ENCODE measurements at regions not wholly inside any gene's neighbourhood (a gene's known extent, or its start where the extent isn't known, plus 50 kb on each side); places are given as distances from the start of the nearest gene placed in this dataset.
A peak's percentile ranks its signal among the peaks of the same experiment; 100 is the strongest.

GRCh38 chr2:195495351-195495750 lies 161.7 kb upstream of the SLC39A10 start:
- DNase-seq, result no peak

GRCh38 chr2:195494451-195494850 lies 162.6 kb upstream of the SLC39A10 start:
- no peak for DNase-seq

GRCh38 chr2:195493416-195493815 lies 163.6 kb upstream of the SLC39A10 start:
- no peak for DNase-seq

- no peak for DNase-seq
Measured at GRCh38 chr2:195490319-195490718, 166.7 kb upstream of the SLC39A10 start.

GRCh38 chr2:195489101-195489500 lies 167.9 kb upstream of the SLC39A10 start:
- no peak for DNase-seq

- DNase-seq, result no peak
Measured at GRCh38 chr2:195488567-195488966, 168.5 kb upstream of the SLC39A10 start.

GRCh38 chr2:195486987-195487644 lies 169.9 kb upstream of the SLC39A10 start:
- peak; percentile 65 to 75 for DNase-seq

GRCh38 chr2:195486520-195486919 lies 170.5 kb upstream of the SLC39A10 start:
- no peak for DNase-seq

GRCh38 chr2:195482010-195482409 lies 175.0 kb upstream of the SLC39A10 start:
- no peak for DNase-seq

GRCh38 chr2:195480121-195480520 lies 176.9 kb upstream of the SLC39A10 start:
- DNase-seq, result no peak

GRCh38 chr2:195479407-195479806 lies 177.6 kb upstream of the SLC39A10 start:
- no peak for DNase-seq

GRCh38 chr2:195477996-195478382 lies 179.0 kb upstream of the SLC39A10 start:
- DNase-seq, result no peak

GRCh38 chr2:195477248-195477995 lies 179.6 kb upstream of the SLC39A10 start:
- no peak for DNase-seq

GRCh38 chr2:195475336-195475735 lies 181.7 kb upstream of the SLC39A10 start:
- DNase-seq, result no peak

- peak; percentile 11 to 55 for DNase-seq
Measured at GRCh38 chr2:195473862-195474261, 183.2 kb upstream of the SLC39A10 start.

GRCh38 chr2:195472501-195473234 lies 184.4 kb upstream of the SLC39A10 start:
- DNase-seq, result no peak

- DNase-seq, result no peak
Measured at GRCh38 chr2:195471807-195472206, 185.2 kb upstream of the SLC39A10 start.

- DNase-seq, result no peak
Measured at GRCh38 chr2:195471163-195471562, 185.9 kb upstream of the SLC39A10 start.

GRCh38 chr2:195470622-195471021 lies 186.4 kb upstream of the SLC39A10 start:
- no peak for DNase-seq

GRCh38 chr2:195468771-195469170 lies 188.3 kb upstream of the SLC39A10 start:
- no peak for DNase-seq

GRCh38 chr2:195466427-195466826 lies 190.6 kb upstream of the SLC39A10 start:
- no peak for DNase-seq

- no peak for DNase-seq
Measured at GRCh38 chr2:195461010-195461409, 196.0 kb upstream of the SLC39A10 start.

- DNase-seq, result no peak
Measured at GRCh38 chr2:195458936-195459335, 198.1 kb upstream of the SLC39A10 start.

GRCh38 chr2:195457873-195458272 lies 199.2 kb upstream of the SLC39A10 start:
- DNase-seq, result no peak

Measured in inflammatory macrophage (primary cell).